ENCODE measurements at regions not wholly inside any gene's neighbourhood (a gene's known extent, or its start where the extent isn't known, plus 50 kb on each side); places are given as distances from the start of the nearest gene placed in this dataset.

GRCh38 chr6:94095961-94096360 is 676.6 kb upstream of the EPHA7 start:
- TF ChIP-seq CTCF (IDR thresholded peaks at IDR 0.05): no peak
- no peak for TF ChIP-seq POLR2A (IDR thresholded peaks at IDR 0.05)

Measured in adrenal gland (tissue), 5 donors.